RWPE2 (cell line): ENCODE measurements at regions not wholly inside any gene's neighbourhood (a gene's known extent, or its start where the extent isn't known, plus 50 kb on each side); places are given as distances from the start of the nearest gene placed in this dataset.

Experiments used
- ATAC-seq: fragments of 200-7000 bp; cut with Tn5 transposase; 3 replicates; pipeline ENCODE4 v1.9.1; 2021; ENCODE audit warnings: low read depth
- DNase-seq: peaks from one replicate; pipeline ENCODE4 v3.0.0-alpha.2; 2020; ENCODE audit warnings: low spot score
- H3K27ac ChIP-seq: fragments of 450-650 bp; 2 replicates; pipeline ENCODE4 v1.5.1; 2017; ENCODE audit warnings: mild to moderate bottlenecking; ENCODE audit not compliant: poor library complexity, severe bottlenecking
- H3K27me3 ChIP-seq: fragments of 250-450 bp; sonication (Bioruptor Pico); 2 replicates; pipeline ENCODE4 v1.5.1; 2021; ENCODE audit warnings: mild to moderate bottlenecking, moderate library complexity; ENCODE audit not compliant: insufficient read depth, poor library complexity, severe bottlenecking
- H3K36me3 ChIP-seq: fragments of 250-450 bp; sonication (Bioruptor Pico); 2 replicates; pipeline ENCODE4 v1.5.1; 2020; ENCODE audit warnings: low read depth, mild to moderate bottlenecking, moderate library complexity
- H3K4me1 ChIP-seq: fragments of 250-450 bp; sonication (Bioruptor Pico); 2 replicates; pipeline ENCODE4 v1.5.1; 2021; ENCODE audit warnings: mild to moderate bottlenecking, moderate library complexity; ENCODE audit not compliant: insufficient read depth, poor library complexity, severe bottlenecking
- H3K4me3 ChIP-seq: fragments of 250-450 bp; sonication (Bioruptor Pico); 2 replicates; pipeline ENCODE4 v1.5.1; 2021; ENCODE audit warnings: mild to moderate bottlenecking, moderate library complexity; ENCODE audit not compliant: severe bottlenecking
- H3K9me3 ChIP-seq: fragments of 250-450 bp; sonication (Bioruptor Pico); 2 replicates; pipeline ENCODE4 v1.5.1; 2021; ENCODE audit warnings: mild to moderate bottlenecking, moderate library complexity; ENCODE audit not compliant: severe bottlenecking
- CTCF ChIP-seq: fragments of 450-650 bp; IDR thresholded peaks from one replicate; pipeline ENCODE4 v1.5.1; 2017; ENCODE audit warnings: mild to moderate bottlenecking, moderate library complexity; ENCODE audit not compliant: poor library complexity, severe bottlenecking

- H3K4me3 ChIP-seq: no peak overlapping the region
- H3K27me3 ChIP-seq: no peaks in the 10 kb centered on the region
- no peaks in the 10 kb centered on the region for H3K4me1 ChIP-seq
- H3K9me3 ChIP-seq: no peaks in the 10 kb centered on the region
- H3K27ac ChIP-seq: no peak overlapping the region
- ATAC-seq (no peak), DNase-seq (no peak)
- no peak for TF ChIP-seq CTCF
- no peaks in the 10 kb centered on the region for H3K36me3 ChIP-seq
Observed at GRCh38 chr12:14164266-14164665, 182.9 kb upstream of the GRIN2B start.

GRCh38 chr12:14167005-14167628 is 185.7 kb upstream of the GRIN2B start:
- no peaks in the 10 kb centered on the region for H3K4me1 ChIP-seq
- H3K36me3 ChIP-seq: no peaks in the 10 kb centered on the region
- H3K27ac ChIP-seq: no peak overlapping the region
- DNase-seq (no peak), ATAC-seq (no peak)
- H3K4me3 ChIP-seq: no peak overlapping the region
- H3K9me3 ChIP-seq: no peaks in the 10 kb centered on the region
- TF ChIP-seq CTCF: peak; percentile 75
- H3K27me3 ChIP-seq: no peaks in the 10 kb centered on the region

GRCh38 chr12:14169281-14169680 is 187.9 kb upstream of the GRIN2B start:
- H3K27ac ChIP-seq: no peak overlapping the region
- DNase-seq (no peak), ATAC-seq (no peak)
- H3K27me3 ChIP-seq: no peaks in the 10 kb centered on the region
- no peak overlapping the region for H3K4me3 ChIP-seq
- no peaks in the 10 kb centered on the region for H3K36me3 ChIP-seq
- no peaks in the 10 kb centered on the region for H3K4me1 ChIP-seq
- TF ChIP-seq CTCF: no peak
- no peaks in the 10 kb centered on the region for H3K9me3 ChIP-seq

GRCh38 chr12:14171106-14171505 is 189.7 kb upstream of the GRIN2B start:
- Histone ChIP-seq H3K4me3 (no peak overlapping the region), H3K4me1 (no peaks in the 10 kb centered on the region), H3K27me3 (no peaks in the 10 kb centered on the region), H3K27ac (no peak overlapping the region), H3K9me3 (no peaks in the 10 kb centered on the region), H3K36me3 (no peaks in the 10 kb centered on the region)
- DNase-seq (no peak), ATAC-seq (no peak)
- no peak for TF ChIP-seq CTCF

- no peak overlapping the region for H3K4me3 ChIP-seq
- ATAC-seq (no peak), DNase-seq (no peak)
- H3K36me3 ChIP-seq: no peaks in the 10 kb centered on the region
- TF ChIP-seq CTCF: no peak
- no peak overlapping the region for H3K27ac ChIP-seq
- no peaks in the 10 kb centered on the region for H3K4me1 ChIP-seq
- H3K9me3 ChIP-seq: no peaks in the 10 kb centered on the region
- no peaks in the 10 kb centered on the region for H3K27me3 ChIP-seq
Observed at GRCh38 chr12:14175206-14175605, 190.3 kb upstream of the ATF7IP start.
